ENCODE measurements at regions not wholly inside any gene's neighbourhood (a gene's known extent, or its start where the extent isn't known, plus 50 kb on each side); places are given as distances from the start of the nearest gene placed in this dataset.

DNA sequence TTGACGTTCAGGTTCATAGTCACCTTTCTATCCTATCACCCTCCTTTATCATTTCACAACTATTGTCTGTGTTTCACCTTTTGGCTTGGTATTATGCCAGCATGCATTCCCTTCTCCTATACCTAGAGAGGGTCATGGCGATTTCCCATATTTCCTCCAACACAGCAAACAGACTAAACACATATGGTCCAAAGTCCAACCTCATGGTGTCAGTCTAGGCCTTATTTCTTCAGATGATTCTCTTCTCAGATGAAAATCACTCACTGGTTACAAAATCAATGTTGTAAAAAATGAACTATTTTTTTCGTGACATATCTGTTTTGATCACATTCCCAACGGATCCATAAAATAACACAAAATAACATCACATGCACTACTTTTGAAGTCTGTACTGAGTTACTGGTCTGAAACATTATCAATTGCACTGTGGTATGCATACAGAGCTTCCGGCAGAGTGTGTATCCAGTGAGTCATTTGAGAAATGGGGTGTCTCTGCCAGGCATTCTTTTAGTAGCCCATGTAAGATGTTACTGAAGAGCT, 204.8 kb upstream of the GALNT5 start:
- FAIRE-seq (peak; percentile 78), DNase-seq (ENCODE audit: low read depth, low spot score) (peak; percentile 59)
- no peak overlapping the region for H3K9ac ChIP-seq (replicated peaks; ENCODE audit: extremely low read depth, insufficient read depth, low read length)
- intact Hi-C loops (cut with micrococcal nuclease) = no loop called here
- no peaks in the 10 kb centered on the region for H3K9me3 ChIP-seq (replicated peaks; ENCODE audit: control insufficient read depth, insufficient read depth, low read length)
- ChIA-PET CTCF (interaction anchor here (1.2 to 3.1 kb wide), 8 partner anchors 9 to 1680 kb away, joined by 4 to 16 read pairs (median 8); no protein-coding TSS in a partner anchor), POLR2A (no interaction called here)
- no peak overlapping the region for H3K4me3 ChIP-seq (replicated peaks in 1 of 3; ENCODE audit: insufficient read depth in 1 of 3, low read depth in 1 of 3, low read length in 3 of 3)
- TF ChIP-seq, protein P1, sequence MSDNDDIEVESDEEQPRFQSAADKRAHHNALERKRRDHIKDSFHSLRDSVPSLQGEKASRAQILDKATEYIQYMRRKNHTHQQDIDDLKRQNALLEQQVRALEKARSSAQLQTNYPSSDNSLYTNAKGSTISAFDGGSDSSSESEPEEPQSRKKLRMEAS (IDR thresholded peaks at IDR 0.05; ENCODE audit: insufficient read depth, insufficient read length) = no peak
- TF ChIP-seq GATA2 (IDR thresholded peaks at IDR 0.05; ENCODE audit: insufficient read depth, insufficient read length, low read depth, low read length) (peak; percentile 40), JUN (IDR thresholded peaks at IDR 0.05; ENCODE audit: borderline replicate concordance, insufficient read depth, insufficient read length, low read depth) (peak; percentile 54), FOS (IDR thresholded peaks at IDR 0.05; ENCODE audit: borderline replicate concordance, insufficient read depth, low read length) (peak; percentile 61), EZH2 (IDR thresholded peaks at IDR 0.05; ENCODE audit: borderline replicate concordance, low read depth, low read length, severe bottlenecking) (no peak)
- no peaks in the 10 kb centered on the region for H3K79me2 ChIP-seq (ENCODE audit: control insufficient read depth, insufficient read depth, low read length)
- peaks cover 35% of the 10 kb centered on the region for H3K4me1 ChIP-seq (ENCODE audit: control insufficient read depth, extremely low read depth, insufficient read depth, low read length)
- H2AFZ ChIP-seq (ENCODE audit: low read depth, low read length) = no peak overlapping the region
- H3K27ac ChIP-seq (ENCODE audit: insufficient read depth, low read depth, low read length) = no peak overlapping the region
- dilution Hi-C loops (cut with MboI; ENCODE audit: extremely low pct_ligation_motif_present, low sequenced_read_pairs) = no loop called here
- no peaks in the 10 kb centered on the region for H3K9me1 ChIP-seq (replicated peaks; ENCODE audit: control insufficient read depth, extremely low read depth, insufficient read depth, low read length)
- no TSS peak for BruUV-seq (replicated peaks)
- no peaks in the 10 kb centered on the region for H3K36me3 ChIP-seq (ENCODE audit: control insufficient read depth in 2 of 2, extremely low read depth in 1 of 2, insufficient read depth in 2 of 2, low read length in 2 of 2)
- peak overlapping the region; percentile 3 for H3K4me2 ChIP-seq (ENCODE audit: insufficient read depth, low read length)
- no peaks in the 10 kb centered on the region for H4K20me1 ChIP-seq (replicated peaks; ENCODE audit: control insufficient read depth, extremely low read depth, insufficient read depth, low read length)
- peaks cover 2 to 3% of the 10 kb centered on the region in 2 experiments for H3K27me3 ChIP-seq (ENCODE audit: control insufficient read depth in 2 of 2, insufficient read depth in 2 of 2, low read length in 2 of 2)

DNA sequence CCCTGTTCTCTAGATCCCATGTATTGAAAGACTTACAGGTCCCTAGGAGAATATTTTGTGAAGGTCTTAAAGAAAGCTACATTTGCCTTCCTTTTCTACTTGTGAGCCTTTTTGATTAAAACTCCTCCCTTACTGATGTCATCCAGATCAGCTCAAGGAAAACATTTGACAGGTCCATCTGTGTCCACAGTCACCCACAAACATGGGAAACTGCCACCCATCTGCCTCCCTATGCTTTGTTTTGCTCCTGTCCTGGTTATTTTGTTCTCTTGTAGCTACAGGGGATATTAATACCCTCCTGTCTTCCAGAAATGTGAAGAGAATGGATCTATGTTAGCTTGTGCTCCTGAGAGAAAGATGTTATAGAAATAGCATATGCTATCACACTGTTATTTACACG, 203.6 kb upstream of the GALNT5 start:
- Histone ChIP-seq H2AFZ (ENCODE audit: low read depth, low read length) (no peak overlapping the region), H3K9me1 (replicated peaks; ENCODE audit: control insufficient read depth, extremely low read depth, insufficient read depth, low read length) (no peaks in the 10 kb centered on the region), H3K36me3 (ENCODE audit: control insufficient read depth in 2 of 2, extremely low read depth in 1 of 2, insufficient read depth in 2 of 2, low read length in 2 of 2) (no peaks in the 10 kb centered on the region), H3K27ac (ENCODE audit: insufficient read depth, low read depth, low read length) (no peak overlapping the region), H3K9me3 (replicated peaks; ENCODE audit: control insufficient read depth, insufficient read depth, low read length) (no peaks in the 10 kb centered on the region), H3K9ac (replicated peaks; ENCODE audit: extremely low read depth, insufficient read depth, low read length) (no peak overlapping the region), H3K79me2 (ENCODE audit: control insufficient read depth, insufficient read depth, low read length) (no peaks in the 10 kb centered on the region), H3K4me2 (ENCODE audit: insufficient read depth, low read length) (no peak overlapping the region), H3K4me1 (ENCODE audit: control insufficient read depth, extremely low read depth, insufficient read depth, low read length) (peaks cover 35% of the 10 kb centered on the region), H4K20me1 (replicated peaks; ENCODE audit: control insufficient read depth, extremely low read depth, insufficient read depth, low read length) (no peaks in the 10 kb centered on the region), H3K27me3 (ENCODE audit: control insufficient read depth in 2 of 2, insufficient read depth in 2 of 2, low read length in 2 of 2) (peaks cover 0 to 3% of the 10 kb centered on the region in 2 experiments), H3K4me3 (replicated peaks in 1 of 3; ENCODE audit: insufficient read depth in 1 of 3, low read depth in 1 of 3, low read length in 3 of 3) (no peak overlapping the region)
- FAIRE-seq (no peak), DNase-seq (ENCODE audit: low read depth, low spot score) (no peak)
- BruUV-seq (replicated peaks) = no TSS peak
- TF ChIP-seq, protein P2, sequence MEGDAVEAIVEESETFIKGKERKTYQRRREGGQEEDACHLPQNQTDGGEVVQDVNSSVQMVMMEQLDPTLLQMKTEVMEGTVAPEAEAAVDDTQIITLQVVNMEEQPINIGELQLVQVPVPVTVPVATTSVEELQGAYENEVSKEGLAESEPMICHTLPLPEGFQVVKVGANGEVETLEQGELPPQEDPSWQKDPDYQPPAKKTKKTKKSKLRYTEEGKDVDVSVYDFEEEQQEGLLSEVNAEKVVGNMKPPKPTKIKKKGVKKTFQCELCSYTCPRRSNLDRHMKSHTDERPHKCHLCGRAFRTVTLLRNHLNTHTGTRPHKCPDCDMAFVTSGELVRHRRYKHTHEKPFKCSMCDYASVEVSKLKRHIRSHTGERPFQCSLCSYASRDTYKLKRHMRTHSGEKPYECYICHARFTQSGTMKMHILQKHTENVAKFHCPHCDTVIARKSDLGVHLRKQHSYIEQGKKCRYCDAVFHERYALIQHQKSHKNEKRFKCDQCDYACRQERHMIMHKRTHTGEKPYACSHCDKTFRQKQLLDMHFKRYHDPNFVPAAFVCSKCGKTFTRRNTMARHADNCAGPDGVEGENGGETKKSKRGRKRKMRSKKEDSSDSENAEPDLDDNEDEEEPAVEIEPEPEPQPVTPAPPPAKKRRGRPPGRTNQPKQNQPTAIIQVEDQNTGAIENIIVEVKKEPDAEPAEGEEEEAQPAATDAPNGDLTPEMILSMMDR (IDR thresholded peaks at IDR 0.05; ENCODE audit: extremely low read depth in 1 of 2, insufficient read depth in 1 of 2, low read depth in 1 of 2, low read length in 2 of 2) = no peak
- TF ChIP-seq FOS (IDR thresholded peaks at IDR 0.05; ENCODE audit: borderline replicate concordance, insufficient read depth, low read length) (no peak), EZH2 (IDR thresholded peaks at IDR 0.05; ENCODE audit: borderline replicate concordance, low read depth, low read length, severe bottlenecking) (no peak), POLR2AphosphoS5 (IDR thresholded peaks at IDR 0.05; ENCODE audit: insufficient read depth, low read depth, low read length) (no peak), JUN (IDR thresholded peaks at IDR 0.05; ENCODE audit: borderline replicate concordance, insufficient read depth, insufficient read length, low read depth) (no peak), MYC (IDR thresholded peaks at IDR 0.05; ENCODE audit: low read depth, low read length) (no peak), GATA2 (IDR thresholded peaks at IDR 0.05; ENCODE audit: insufficient read depth, insufficient read length, low read depth, low read length) (no peak), POLR2A (IDR thresholded peaks at IDR 0.05; ENCODE audit: low read depth, low read length) (no peak)
- TF ChIP-seq, protein P1 (IDR thresholded peaks at IDR 0.05; ENCODE audit: insufficient read depth, insufficient read length) = no peak
- ChIA-PET POLR2A (no interaction called here), CTCF (interaction anchor here (0.8 to 3.1 kb wide), 8 partner anchors 10 to 1676 kb away, joined by 3 to 16 read pairs (median 8); no protein-coding TSS in a partner anchor)
- intact Hi-C loops (cut with micrococcal nuclease) (loop anchor here (2.0 kb wide), 1 partner anchor 465 kb away; no protein-coding TSS in a partner anchor), dilution Hi-C loops (cut with MboI; ENCODE audit: extremely low pct_ligation_motif_present, low sequenced_read_pairs) (no loop called here)

All from endothelial cell of umbilical vein (primary cell).